Right cardiac atrium (tissue), 5 donors: ENCODE measurements at regions not wholly inside any gene's neighbourhood (a gene's known extent, or its start where the extent isn't known, plus 50 kb on each side); places are given as distances from the start of the nearest gene placed in this dataset.
A peak's percentile ranks its signal among the peaks of the same experiment; 100 is the strongest.
"Not testable (repeated sequence)": the region's sequence is repeated elsewhere in the genome, so short reads cannot be mapped to it uniquely, and the experiment has no call there.

Source experiments
- ATAC-seq, 2 donors: fragments of 200-7000 bp; cut with Tn5 transposase; one replicate each; pipeline versions ENCODE4 v1.8.0 to v1.9.1; 2020; ENCODE audit warnings: moderate library complexity in 2 of 2, mild to moderate bottlenecking in 1 of 2
- DNase-seq, 3 donors: peaks; one replicate each; pipeline ENCODE4 v3.0.0-alpha.2; 2020
- H3K27ac ChIP-seq: one replicate; pipeline ENCODE4 v1.5.1; 2013; ENCODE audit warnings: mild to moderate bottlenecking, low read length, control low read depth, moderate library complexity
- H3K27me3 ChIP-seq: one replicate; pipeline ENCODE4 v1.6.1; 2013; ENCODE audit not compliant: control insufficient read depth, insufficient read depth
- H3K4me1 ChIP-seq: one replicate; pipeline ENCODE4 v1.6.1; 2013; ENCODE audit warnings: low read length; ENCODE audit not compliant: control insufficient read depth, insufficient read depth
- H3K4me3 ChIP-seq: one replicate; pipeline ENCODE4 v1.5.1; 2013; ENCODE audit warnings: low read length, control low read depth
- H3K9me3 ChIP-seq: one replicate; pipeline ENCODE4 v1.6.1; 2013; ENCODE audit warnings: low read length; ENCODE audit not compliant: control insufficient read depth
- WGBS: extraction: QIAGEN DNeasy Blood & Tissue Kit; methylation state at CpG from one replicate; pipeline ENCODE4 v1.1.7; 2013; 5-methylcytosine and 5-hydroxymethylcytosine counted together
- intact Hi-C, 4 donors: fragments of 100-400 bp; cut with DNase I; formaldehyde crosslinking; loops; one replicate each; pipeline versions ENCODE4 v1.11.0 to v1.14.0; 2022 to 2023
- donor health status: healthy with polysubstance abuse.
- donor health status: DM: no; HTN: yes; CAD: no.
- donor health status: DM: no; HTN: no; CAD: no.
- donor health status: DM: no; HTN: yes; CAD: no; lungs with severe emphysema.
- donor health status: DM: yes; HTN: yes; CAD: no.

DNA sequence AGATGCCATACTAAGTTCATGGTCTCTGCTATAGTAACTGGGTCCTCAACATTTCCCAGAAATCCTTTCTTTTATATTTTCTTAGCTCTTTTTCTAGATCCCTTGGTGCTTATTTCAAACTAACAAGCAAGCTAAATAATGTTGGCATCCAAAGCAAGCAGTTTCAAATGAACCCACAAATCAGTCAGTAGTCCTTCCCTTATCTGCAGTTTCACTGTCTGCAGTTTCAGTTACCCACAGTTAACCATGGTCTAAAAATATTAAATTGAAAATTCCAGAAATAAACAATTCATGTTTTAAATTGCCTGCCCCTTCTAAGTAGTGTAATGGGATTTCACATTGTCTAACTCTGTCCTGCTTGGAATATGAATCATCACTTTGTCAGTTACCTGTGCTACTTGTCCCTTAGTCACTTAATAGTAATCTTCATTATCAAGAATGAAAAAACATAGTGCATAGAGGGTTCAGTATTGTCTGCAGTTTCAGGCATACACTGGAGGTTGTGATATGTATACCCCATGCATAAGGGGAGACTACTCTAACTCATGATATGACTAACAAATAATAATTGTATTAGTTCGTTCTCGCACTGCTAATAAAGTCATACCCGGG is 633.7 kb downstream of the MECOM start:
- ATAC-seq (no peak), DNase-seq (no peak)
- Histone ChIP-seq H3K4me1 (no peaks in the 10 kb centered on the region), H3K27me3 (no peaks in the 10 kb centered on the region), H3K9me3 (no peaks in the 10 kb centered on the region), H3K27ac (no peak overlapping the region), H3K4me3 (no peak overlapping the region)
- WGBS = 95% methylated on average over 3 of the region's 3 CpGs
- intact Hi-C loops = no loop called here

DNA sequence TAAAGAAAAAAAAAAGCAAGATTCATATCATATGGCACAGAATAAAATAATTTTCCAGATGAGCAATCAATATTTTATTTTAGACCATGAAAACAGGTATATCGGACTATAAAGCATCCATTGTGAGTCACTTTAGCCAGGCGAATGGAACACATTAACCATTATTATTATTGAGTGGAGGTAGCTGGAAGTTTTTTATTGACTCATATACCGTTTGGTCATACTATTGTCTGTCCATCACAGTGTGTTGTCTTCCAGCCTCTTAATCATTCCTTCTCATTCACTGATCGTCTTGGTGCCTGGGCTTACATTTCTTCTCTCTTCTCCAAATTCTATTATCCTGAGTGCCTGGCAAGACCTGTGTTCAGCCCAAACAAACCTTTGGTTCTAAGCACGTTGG is 634.8 kb downstream of the MECOM start:
- H3K9me3 ChIP-seq = no peaks in the 10 kb centered on the region
- no peak overlapping the region for H3K27ac ChIP-seq
- intact Hi-C loops = no loop called here
- no peak for DNase-seq
- WGBS = 93% methylated on average over 5 of the region's 5 CpGs
- H3K4me1 ChIP-seq = no peaks in the 10 kb centered on the region
- ATAC-seq = no peak
- H3K4me3 ChIP-seq = no peak overlapping the region
- H3K27me3 ChIP-seq = no peaks in the 10 kb centered on the region

DNA sequence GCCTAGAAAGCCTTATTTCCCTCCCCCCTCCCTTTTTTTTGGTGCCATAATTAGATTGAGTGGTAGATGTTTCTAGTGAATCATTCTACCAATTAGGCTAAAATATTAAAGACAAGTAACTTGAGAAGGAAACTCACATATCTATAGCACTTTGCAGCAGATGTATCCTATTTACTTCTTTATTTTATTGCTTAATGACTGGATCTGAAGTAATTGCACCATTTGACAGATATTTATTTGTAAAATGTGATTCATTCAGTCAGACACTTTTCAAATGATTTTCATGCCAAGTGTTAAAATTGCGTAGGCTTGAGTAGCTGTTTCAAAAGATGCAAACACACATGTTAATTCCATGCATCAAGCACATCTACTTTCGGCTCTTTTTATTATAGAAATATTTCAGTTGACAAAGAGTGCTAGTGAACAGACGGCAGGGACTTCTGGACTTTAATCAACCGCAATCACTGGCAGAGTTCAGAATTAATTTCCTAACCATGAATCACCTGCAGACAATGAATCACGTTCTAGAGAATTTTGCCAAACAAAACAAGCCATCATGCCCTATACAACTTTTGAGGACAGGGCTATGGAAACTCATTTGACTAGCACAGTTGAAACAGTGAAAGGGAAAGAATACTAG is 636.8 kb downstream of the MECOM start:
- DNase-seq = no peak
- intact Hi-C loops = no loop called here
- Histone ChIP-seq H3K9me3 (no peaks in the 10 kb centered on the region), H3K27ac (no peak overlapping the region), H3K4me1 (no peaks in the 10 kb centered on the region), H3K4me3 (no peak overlapping the region), H3K27me3 (no peaks in the 10 kb centered on the region)
- peak in 1 of 2 donors; percentile 83 for ATAC-seq
- WGBS = 61% methylated on average over 5 of the region's 5 CpGs

DNA sequence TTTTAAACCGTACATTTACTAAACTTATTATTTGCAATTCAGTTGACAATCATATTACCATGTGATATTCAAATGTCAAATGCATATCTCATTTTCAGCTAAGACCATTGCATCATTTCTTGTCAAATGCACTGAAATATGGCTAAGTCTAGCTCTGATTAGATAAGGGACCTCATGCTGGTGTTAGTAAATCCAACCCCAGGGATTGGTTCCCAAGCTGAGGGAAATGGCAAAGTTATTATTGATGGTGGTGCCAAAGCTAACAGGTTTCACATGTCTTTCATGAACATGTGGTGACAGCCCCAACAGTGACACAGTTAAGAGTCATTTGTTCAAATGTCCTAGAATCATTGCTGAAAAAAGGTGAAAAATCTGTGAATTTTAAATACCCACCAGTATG is 641.1 kb downstream of the MECOM start:
- 63% methylated on average over 1 of the region's 1 CpG for WGBS
- Histone ChIP-seq H3K4me3 (no peak overlapping the region), H3K9me3 (no peaks in the 10 kb centered on the region), H3K27ac (no peak overlapping the region), H3K27me3 (no peaks in the 10 kb centered on the region), H3K4me1 (no peaks in the 10 kb centered on the region)
- peak; percentile 71 to 78 for ATAC-seq
- DNase-seq = no peak
- intact Hi-C loops = no loop called here

DNA sequence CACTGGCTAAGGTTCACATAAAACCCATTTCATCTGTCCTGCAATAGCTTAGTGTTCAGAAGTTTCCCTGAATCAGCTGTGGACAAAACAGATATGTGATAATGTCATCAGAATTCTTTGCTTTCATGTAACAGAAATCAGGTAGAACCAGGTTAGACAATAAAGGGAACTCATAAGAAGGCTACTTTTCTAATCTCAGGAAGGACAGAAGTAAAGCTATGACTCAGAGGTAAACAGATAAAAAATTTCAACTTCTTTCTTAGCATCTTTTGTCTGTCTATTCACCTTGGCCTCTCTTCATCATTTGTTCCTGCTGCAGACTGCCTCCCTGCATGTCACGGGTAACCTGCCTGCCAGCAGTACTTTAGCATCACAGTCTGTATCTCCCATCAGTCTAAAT is 643.1 kb downstream of the MECOM start:
- DNase-seq (no peak), ATAC-seq (no peak)
- H3K9me3 ChIP-seq = no peaks in the 10 kb centered on the region
- intact Hi-C loops = no loop called here
- H3K4me3 ChIP-seq = no peak overlapping the region
- H3K27me3 ChIP-seq = no peaks in the 10 kb centered on the region
- H3K27ac ChIP-seq = no peak overlapping the region
- H3K4me1 ChIP-seq = no peaks in the 10 kb centered on the region
- WGBS = no CpG with 5 or more reads among the region's 1 CpG

DNA sequence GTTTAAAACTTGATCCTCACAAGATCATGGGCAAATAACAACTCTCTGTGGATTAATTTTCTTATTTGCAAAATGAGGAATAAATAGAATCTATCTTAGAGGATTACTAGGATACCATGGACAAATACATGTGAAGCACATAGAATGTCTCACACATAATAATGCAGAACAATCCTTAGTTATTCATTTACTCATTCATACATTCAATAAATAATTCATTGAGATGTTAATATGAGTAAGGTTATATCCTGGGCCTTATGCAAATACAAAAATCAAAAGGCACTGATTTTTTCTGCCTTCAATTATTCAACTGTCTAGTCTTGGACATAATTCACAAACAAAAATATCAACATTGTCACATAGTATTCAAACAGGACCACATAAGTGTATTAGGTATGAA is 654.1 kb downstream of the MECOM start:
- no peaks in the 10 kb centered on the region for H3K9me3 ChIP-seq
- no peak overlapping the region for H3K4me3 ChIP-seq
- no peak overlapping the region for H3K27ac ChIP-seq
- H3K27me3 ChIP-seq = no peaks in the 10 kb centered on the region
- intact Hi-C loops = no loop called here
- no peaks in the 10 kb centered on the region for H3K4me1 ChIP-seq
- no peak for DNase-seq
- ATAC-seq = no peak

DNA sequence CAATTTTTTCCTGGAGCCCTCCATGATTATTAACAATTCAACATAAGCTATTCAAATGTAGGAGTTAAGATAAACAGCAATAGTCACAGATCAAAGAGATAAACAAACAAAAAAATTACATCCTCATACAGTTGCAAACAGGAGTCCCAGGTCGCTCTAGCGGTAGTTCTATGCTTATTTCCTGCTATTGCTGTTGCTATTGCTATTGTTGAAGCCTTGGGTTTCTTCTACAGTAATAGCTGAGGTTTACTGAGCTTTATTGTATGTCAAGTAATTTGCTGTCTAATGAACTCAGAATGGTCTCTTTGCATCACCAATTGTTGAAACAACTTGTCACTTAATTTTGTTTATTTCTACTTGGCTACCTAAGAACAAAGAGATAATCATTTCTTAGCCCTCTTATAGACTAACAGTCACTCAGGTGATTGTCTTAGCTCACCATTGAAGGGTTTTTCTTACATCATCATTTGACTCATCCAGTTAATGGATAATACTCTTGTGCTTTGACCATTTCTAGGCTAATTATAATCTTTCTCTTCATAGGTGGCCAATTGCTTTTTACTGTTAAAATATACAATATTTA is 654.6 kb downstream of the MECOM start:
- no peak overlapping the region for H3K27ac ChIP-seq
- no peak for ATAC-seq
- H3K4me3 ChIP-seq = no peak overlapping the region
- no peak for DNase-seq
- no peaks in the 10 kb centered on the region for H3K27me3 ChIP-seq
- WGBS = 51% methylated on average over 2 of the region's 2 CpGs
- no peaks in the 10 kb centered on the region for H3K4me1 ChIP-seq
- no peaks in the 10 kb centered on the region for H3K9me3 ChIP-seq
- intact Hi-C loops = no loop called here

DNA sequence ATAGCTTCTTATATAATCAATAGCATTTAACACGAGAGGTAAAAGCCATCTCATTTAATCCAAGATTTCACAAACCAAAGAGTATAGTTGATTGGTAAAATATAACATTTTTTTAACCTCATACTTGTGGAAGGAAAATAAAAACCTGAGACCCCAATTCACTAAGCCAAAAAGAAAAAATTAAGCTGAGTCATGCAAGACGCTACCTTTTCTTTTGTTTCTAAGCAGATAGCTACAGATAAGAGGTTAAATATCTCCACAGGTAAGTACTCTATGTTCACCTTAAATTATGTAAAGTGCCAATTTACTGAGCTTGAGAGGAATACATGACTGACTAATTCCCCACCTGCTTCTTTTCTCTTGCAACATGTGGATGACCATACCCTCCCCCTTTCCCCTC is 656.4 kb downstream of the MECOM start:
- no peak overlapping the region for H3K27ac ChIP-seq
- no peaks in the 10 kb centered on the region for H3K9me3 ChIP-seq
- DNase-seq = no peak
- H3K4me3 ChIP-seq = no peak overlapping the region
- H3K27me3 ChIP-seq = no peaks in the 10 kb centered on the region
- no peak for ATAC-seq
- WGBS = 88% methylated on average over 2 of the region's 2 CpGs
- intact Hi-C loops = no loop called here
- H3K4me1 ChIP-seq = no peaks in the 10 kb centered on the region

DNA sequence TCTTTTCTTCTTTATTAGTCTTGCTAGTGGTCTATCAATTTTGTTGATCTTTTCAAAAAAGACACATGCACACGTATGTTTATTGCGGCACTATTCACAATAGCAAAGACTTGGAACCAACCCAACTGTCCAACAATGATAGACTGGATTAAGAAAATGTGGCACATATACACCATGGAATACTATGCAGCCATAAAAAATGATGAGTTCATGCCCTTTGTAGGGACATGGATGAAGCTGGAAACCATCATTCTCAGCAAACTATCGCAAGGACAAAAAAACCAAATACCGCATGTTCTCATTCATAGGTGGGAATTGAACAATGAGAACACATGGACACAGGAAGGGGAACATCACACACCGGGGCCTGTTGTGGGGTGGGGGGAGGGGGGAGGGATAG is 657.1 kb downstream of the MECOM start:
- H3K4me3 ChIP-seq, H3K27ac ChIP-seq, ATAC-seq, H3K9me3 ChIP-seq, intact Hi-C loops, DNase-seq, H3K4me1 ChIP-seq, H3K27me3 ChIP-seq: not testable (repeated sequence)
- 99% methylated on average over 5 of the region's 5 CpGs for WGBS

DNA sequence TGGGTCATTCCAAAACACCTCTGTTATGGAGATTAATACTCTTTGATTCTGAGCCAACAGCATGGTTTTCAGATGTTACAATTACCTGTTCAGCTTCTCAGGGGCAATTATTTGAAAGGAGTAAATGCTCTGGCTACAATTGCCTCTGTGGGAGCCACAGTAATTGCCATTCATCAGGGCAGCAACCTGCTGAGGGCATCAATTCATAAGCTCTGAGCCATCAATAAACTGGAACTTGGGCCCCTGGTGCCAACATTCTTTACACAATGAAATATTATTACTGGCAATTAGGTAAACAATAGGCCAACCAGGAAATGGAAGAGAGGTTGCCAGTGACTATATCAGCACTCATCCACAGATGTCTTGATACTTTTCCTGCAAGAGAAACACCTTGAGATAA is 660.8 kb downstream of the MECOM start:
- Histone ChIP-seq H3K4me3 (no peak overlapping the region), H3K9me3 (no peaks in the 10 kb centered on the region), H3K4me1 (no peaks in the 10 kb centered on the region), H3K27ac (no peak overlapping the region), H3K27me3 (no peaks in the 10 kb centered on the region)
- DNase-seq (no peak), ATAC-seq (no peak)
- intact Hi-C loops = no loop called here

DNA sequence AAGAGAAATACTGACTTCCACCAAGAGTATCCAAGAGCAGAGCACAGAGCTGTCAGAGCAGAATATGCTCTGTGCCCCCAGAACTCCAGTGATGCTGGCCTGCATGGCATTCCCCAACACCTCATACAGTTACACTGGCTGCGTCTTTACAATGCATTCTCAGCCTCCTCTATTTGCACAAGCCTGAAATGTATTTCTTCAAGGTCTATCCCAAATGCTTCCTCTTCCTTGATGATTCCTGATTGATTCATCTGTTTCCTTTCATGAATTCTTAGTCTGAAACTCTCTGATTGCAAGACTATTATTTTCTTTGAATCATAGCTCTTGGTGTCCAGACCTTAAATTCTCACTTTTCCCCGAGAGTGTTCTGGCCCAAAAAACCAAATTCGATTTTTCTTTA is 664.7 kb downstream of the MECOM start:
- H3K27me3 ChIP-seq = no peaks in the 10 kb centered on the region
- no peak for DNase-seq
- H3K27ac ChIP-seq = no peak overlapping the region
- no peak for ATAC-seq
- H3K9me3 ChIP-seq = no peaks in the 10 kb centered on the region
- H3K4me3 ChIP-seq = no peak overlapping the region
- 91% methylated on average over 3 of the region's 3 CpGs for WGBS
- intact Hi-C loops = no loop called here
- no peaks in the 10 kb centered on the region for H3K4me1 ChIP-seq

DNA sequence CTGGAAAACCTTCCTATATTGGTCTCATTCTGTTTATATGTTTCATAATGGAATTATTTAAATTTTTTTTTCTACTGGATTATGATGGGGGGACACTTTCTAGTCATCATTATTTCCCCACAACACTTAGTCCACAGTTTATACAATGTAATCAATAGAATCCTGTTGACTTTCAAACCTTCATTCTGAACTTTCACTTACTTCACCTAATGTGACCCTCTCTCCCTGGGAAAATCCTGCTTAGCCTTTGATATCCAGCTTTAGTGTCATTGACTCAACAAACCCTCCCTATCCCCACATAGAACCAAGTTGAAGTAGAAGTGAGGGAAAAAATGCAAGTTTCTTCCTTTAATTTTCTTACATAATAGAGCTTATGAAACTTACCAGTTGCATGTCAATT is 666.0 kb downstream of the MECOM start:
- Histone ChIP-seq H3K9me3 (no peaks in the 10 kb centered on the region), H3K27ac (no peak overlapping the region), H3K4me1 (no peaks in the 10 kb centered on the region), H3K4me3 (no peak overlapping the region), H3K27me3 (no peaks in the 10 kb centered on the region)
- ATAC-seq = no peak
- intact Hi-C loops = no loop called here
- DNase-seq = no peak
